MM.1S (cell line): ENCODE measurements at regions not wholly inside any gene's neighbourhood (a gene's known extent, or its start where the extent isn't known, plus 50 kb on each side); places are given as distances from the start of the nearest gene placed in this dataset.
"Not testable (repeated sequence)": the region's sequence is repeated elsewhere in the genome, so short reads cannot be mapped to it uniquely, and the experiment has no call there.

Source experiments
- DNase-seq: peaks from one replicate; pipeline ENCODE4 v3.0.0-alpha.2; 2015
- H2AFZ ChIP-seq: fragments of 300-600 bp; sonication (generic); 2 replicates; pipeline ENCODE4 v1.6.0; 2016; ENCODE audit warnings: antibody characterized with exemption, low read length
- H3F3A ChIP-seq: fragments of 300-600 bp; sonication (generic); 2 replicates; pipeline ENCODE4 v1.6.1; 2016; ENCODE audit warnings: mild to moderate bottlenecking, antibody characterized with exemption, low read length, moderate library complexity, mixed read lengths; ENCODE audit not compliant: insufficient read depth
- H3K27ac ChIP-seq: fragments of 300-600 bp; sonication (generic); 2 replicates; pipeline ENCODE4 v1.5.1; 2016; ENCODE audit warnings: mild to moderate bottlenecking, low read length
- H3K27me3 ChIP-seq: fragments of 300-600 bp; sonication (generic); replicated peaks from 2 replicates; pipeline ENCODE4 v1.6.0; 2016; ENCODE audit warnings: low read length; ENCODE audit not compliant: insufficient read depth
- H3K36me3 ChIP-seq: fragments of 300-600 bp; sonication (generic); replicated peaks from 2 replicates; pipeline ENCODE4 v1.6.1; 2016; ENCODE audit warnings: mild to moderate bottlenecking, low read length, mixed read lengths; ENCODE audit not compliant: insufficient read depth
- H3K4me1 ChIP-seq: fragments of 300-600 bp; sonication (generic); 2 replicates; pipeline ENCODE4 v1.6.1; 2016; ENCODE audit warnings: low read length, mixed read lengths
- H3K4me2 ChIP-seq: fragments of 300-600 bp; sonication (generic); 2 replicates; pipeline ENCODE4 v1.6.0; 2016; ENCODE audit warnings: low read depth, low read length
- H3K4me3 ChIP-seq: fragments of 300-600 bp; sonication (generic); 2 replicates; pipeline ENCODE4 v1.5.1; 2016; ENCODE audit warnings: low read length, mixed read lengths
- H3K79me2 ChIP-seq: fragments of 300-600 bp; sonication (generic); 2 replicates; pipeline ENCODE4 v1.6.1; 2016; ENCODE audit warnings: mixed run types, low read length, mixed read lengths
- H3K9ac ChIP-seq: fragments of 300-600 bp; sonication (generic); 2 replicates; pipeline ENCODE4 v1.6.1; 2016; ENCODE audit warnings: low read length, mixed read lengths
- H3K9me2 ChIP-seq: fragments of 300-600 bp; sonication (generic); replicated peaks from 2 replicates; pipeline ENCODE4 v1.6.1; 2016; ENCODE audit warnings: mild to moderate bottlenecking, low read length, mixed read lengths; ENCODE audit not compliant: insufficient read depth
- H3K9me3 ChIP-seq: fragments of 300-600 bp; sonication (generic); replicated peaks from 2 replicates; pipeline ENCODE4 v1.6.1; 2016; ENCODE audit warnings: mild to moderate bottlenecking, low read length, mixed read lengths; ENCODE audit not compliant: insufficient read depth
- H4K20me1 ChIP-seq: fragments of 300-600 bp; sonication (generic); 2 replicates; pipeline ENCODE4 v1.6.1; 2016; ENCODE audit warnings: mild to moderate bottlenecking, low read length, moderate library complexity, mixed read lengths; ENCODE audit not compliant: insufficient read depth
- EZH2 ChIP-seq: fragments of 300-600 bp; sonication (generic); optimal IDR thresholded peaks from 2 replicates; pipeline ENCODE3; 2017; ENCODE audit warnings: low read depth, mild to moderate bottlenecking, antibody characterized with exemption, low read length, mixed read lengths
- EZH2phosphoT487 ChIP-seq: fragments of 300-600 bp; sonication (generic); IDR thresholded peaks from 2 replicates; pipeline ENCODE4 v1.6.1; 2018; ENCODE audit warnings: antibody characterized with exemption, low read length
- TF ChIP-seq, protein P1 (sequence below): fragments of 300-600 bp; sonication (generic); IDR thresholded peaks from 2 replicates; pipeline ENCODE4 v1.5.1; 2016; ENCODE audit warnings: antibody characterized with exemption, low read length, mixed read lengths

DNA sequence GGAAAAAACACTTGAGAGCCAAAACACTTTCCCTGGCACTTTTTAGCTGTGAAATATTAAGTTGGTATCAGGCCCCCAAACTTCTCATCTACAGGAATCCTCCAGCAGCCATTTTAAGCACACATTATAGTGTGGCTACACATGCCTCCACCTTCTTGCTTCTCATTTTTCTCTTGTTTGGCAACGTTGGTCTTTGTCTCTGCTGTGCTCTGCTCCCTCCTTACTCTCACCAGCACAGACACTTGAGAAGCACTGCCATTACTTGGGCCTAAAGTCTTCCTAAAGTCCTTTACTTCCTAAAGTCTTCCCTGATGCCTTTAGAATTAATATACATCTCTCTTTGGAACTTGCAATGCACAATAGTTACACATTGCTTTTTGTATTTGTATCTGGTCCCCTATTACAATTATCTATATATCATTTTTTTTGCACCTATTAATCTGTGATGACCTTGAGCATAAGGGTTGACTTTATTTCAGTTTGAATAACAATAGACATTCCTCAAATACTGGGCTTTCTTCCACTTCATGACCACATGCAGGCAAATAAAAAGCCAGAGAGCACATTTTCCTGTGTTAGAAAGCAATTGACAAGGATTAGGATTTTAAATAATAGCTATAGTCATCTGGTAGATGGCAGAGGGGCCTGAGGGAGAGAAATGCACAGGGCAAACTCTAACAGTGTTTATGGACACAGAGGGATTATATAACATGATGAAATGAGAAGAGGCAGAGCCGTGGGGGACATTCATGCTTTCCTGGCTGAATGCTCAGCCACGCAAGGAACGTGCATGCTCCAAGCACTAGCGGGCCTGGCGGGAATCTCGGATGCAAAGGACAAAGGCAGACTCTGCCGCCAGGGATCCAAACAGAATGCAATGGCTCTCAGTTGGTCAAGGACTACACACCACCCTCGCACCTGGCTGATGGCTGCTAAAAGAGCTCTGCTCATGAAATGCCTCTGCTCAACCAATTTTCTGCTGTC, 99.3 kb downstream of the CDC14C start:
- no peak for TF ChIP-seq EZH2
- TF ChIP-seq EZH2phosphoT487 = no peak
- TF ChIP-seq, protein P1, sequence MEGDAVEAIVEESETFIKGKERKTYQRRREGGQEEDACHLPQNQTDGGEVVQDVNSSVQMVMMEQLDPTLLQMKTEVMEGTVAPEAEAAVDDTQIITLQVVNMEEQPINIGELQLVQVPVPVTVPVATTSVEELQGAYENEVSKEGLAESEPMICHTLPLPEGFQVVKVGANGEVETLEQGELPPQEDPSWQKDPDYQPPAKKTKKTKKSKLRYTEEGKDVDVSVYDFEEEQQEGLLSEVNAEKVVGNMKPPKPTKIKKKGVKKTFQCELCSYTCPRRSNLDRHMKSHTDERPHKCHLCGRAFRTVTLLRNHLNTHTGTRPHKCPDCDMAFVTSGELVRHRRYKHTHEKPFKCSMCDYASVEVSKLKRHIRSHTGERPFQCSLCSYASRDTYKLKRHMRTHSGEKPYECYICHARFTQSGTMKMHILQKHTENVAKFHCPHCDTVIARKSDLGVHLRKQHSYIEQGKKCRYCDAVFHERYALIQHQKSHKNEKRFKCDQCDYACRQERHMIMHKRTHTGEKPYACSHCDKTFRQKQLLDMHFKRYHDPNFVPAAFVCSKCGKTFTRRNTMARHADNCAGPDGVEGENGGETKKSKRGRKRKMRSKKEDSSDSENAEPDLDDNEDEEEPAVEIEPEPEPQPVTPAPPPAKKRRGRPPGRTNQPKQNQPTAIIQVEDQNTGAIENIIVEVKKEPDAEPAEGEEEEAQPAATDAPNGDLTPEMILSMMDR = no peak
- no peaks in the 10 kb centered on the region for H3K9me2 ChIP-seq
- H3K27me3 ChIP-seq = no peaks in the 10 kb centered on the region
- H3K4me3 ChIP-seq = no peak overlapping the region
- no peak overlapping the region for H2AFZ ChIP-seq
- H3K9me3 ChIP-seq = no peaks in the 10 kb centered on the region
- no peaks in the 10 kb centered on the region for H3K36me3 ChIP-seq
- no peaks in the 10 kb centered on the region for H3K79me2 ChIP-seq
- H3K4me1 ChIP-seq = no peaks in the 10 kb centered on the region
- no peak for DNase-seq
- H3F3A ChIP-seq = no peaks in the 10 kb centered on the region
- no peak overlapping the region for H3K4me2 ChIP-seq
- no peak overlapping the region for H3K9ac ChIP-seq
- H4K20me1 ChIP-seq = no peaks in the 10 kb centered on the region
- no peak overlapping the region for H3K27ac ChIP-seq

DNA sequence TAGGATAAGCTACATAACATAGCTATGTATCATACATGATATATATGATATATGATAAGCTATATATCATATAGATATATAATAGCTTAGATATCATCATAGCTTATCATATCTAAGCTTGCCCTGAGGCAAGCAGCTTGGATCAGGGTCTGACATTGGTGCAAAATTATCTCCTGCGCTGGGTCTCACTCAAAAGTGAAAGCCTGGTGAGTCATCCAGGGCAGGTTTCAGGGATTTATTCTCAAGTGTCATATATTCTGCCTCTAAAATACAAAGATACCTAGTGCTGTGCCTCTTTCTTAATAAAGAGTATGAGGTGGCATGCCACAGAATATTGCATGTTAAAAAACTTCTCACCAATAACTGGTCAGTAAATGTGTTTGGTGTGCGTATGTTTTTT, 105.9 kb downstream of the CDC14C start:
- no peak overlapping the region for H3K4me2 ChIP-seq
- H3K4me1 ChIP-seq = no peaks in the 10 kb centered on the region

DNA sequence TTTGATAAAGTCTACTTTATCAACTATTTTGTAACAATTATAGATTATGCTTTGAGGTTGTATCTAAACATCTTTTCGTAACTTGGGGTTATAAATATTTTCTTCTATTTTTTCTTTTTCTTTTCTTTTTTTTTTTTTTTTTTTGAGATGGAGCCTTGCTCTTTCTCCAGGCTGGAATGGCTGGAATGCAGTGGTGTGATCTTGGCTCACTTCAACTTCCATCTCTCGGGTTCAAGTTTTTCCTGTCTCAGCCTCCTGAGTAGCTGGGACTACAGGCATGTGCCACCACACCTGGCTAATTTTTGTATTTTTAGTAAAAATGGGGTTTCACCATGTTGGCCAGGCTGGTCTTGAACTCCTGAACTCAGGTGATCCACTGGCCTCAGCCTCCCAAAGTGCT, 108.8 kb downstream of the CDC14C start:
- not testable (repeated sequence) for H4K20me1 ChIP-seq, H3K9ac ChIP-seq, H3K9me2 ChIP-seq, H3K36me3 ChIP-seq, H3K4me3 ChIP-seq, H3K79me2 ChIP-seq, H3K9me3 ChIP-seq, H3K27me3 ChIP-seq, H2AFZ ChIP-seq, H3K4me2 ChIP-seq, H3F3A ChIP-seq, H3K27ac ChIP-seq, H3K4me1 ChIP-seq, DNase-seq

More for the DNA sequence above, 105.9 kb downstream of the CDC14C start:
- no peaks in the 10 kb centered on the region for H3K9me2 ChIP-seq
- H3K4me3 ChIP-seq = no peak overlapping the region
- H3K9ac ChIP-seq = no peak overlapping the region
- H3K36me3 ChIP-seq = no peaks in the 10 kb centered on the region
- TF ChIP-seq EZH2phosphoT487 (no peak), EZH2 (no peak)
- TF ChIP-seq, protein P1 = no peak
- H3K27ac ChIP-seq = no peak overlapping the region
- no peaks in the 10 kb centered on the region for H3K9me3 ChIP-seq
- no peaks in the 10 kb centered on the region for H4K20me1 ChIP-seq
- H3K79me2 ChIP-seq = no peaks in the 10 kb centered on the region
- no peak for DNase-seq
- no peak overlapping the region for H2AFZ ChIP-seq
- no peaks in the 10 kb centered on the region for H3F3A ChIP-seq
- no peaks in the 10 kb centered on the region for H3K27me3 ChIP-seq
